ENCODE measurements at regions not wholly inside any gene's neighbourhood (a gene's known extent, or its start where the extent isn't known, plus 50 kb on each side); places are given as distances from the start of the nearest gene placed in this dataset.

DNA sequence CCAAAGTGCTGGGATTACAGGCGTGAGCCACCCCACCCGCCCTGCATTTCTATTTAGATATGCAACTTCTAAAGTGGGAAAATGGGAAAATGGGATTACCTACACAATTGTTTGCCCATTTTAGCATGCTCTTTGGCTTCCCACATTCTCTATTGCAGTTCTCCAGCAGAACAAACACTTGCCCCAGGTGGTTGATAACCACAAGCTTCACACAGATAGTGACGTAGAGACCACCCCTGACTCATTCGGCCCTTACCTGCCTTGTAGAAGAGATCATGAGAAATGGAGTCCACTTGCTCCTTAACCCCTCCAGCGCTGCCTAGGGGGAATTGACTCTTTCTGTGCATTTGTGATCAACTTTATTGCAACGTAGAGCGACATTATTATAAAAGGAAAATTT is 83.2 kb upstream of the RAP2B start:
- H3K79me2 ChIP-seq (ENCODE audit: insufficient read depth, low read depth, low read length) = no peaks in the 10 kb centered on the region
- H3K27ac ChIP-seq (ENCODE audit: low read depth, low read length, poor library complexity, severe bottlenecking) = no peak overlapping the region
- H3K4me3 ChIP-seq (ENCODE audit: low read depth, low read length, poor library complexity, severe bottlenecking) = no peak overlapping the region
- H3K9me2 ChIP-seq (ENCODE audit: insufficient read depth, low read length) = no peaks in the 10 kb centered on the region
- H3K4me1 ChIP-seq (ENCODE audit: insufficient read depth, low read length, poor library complexity, severe bottlenecking) = no peaks in the 10 kb centered on the region
- no peaks in the 10 kb centered on the region for H4K20me1 ChIP-seq (ENCODE audit: insufficient read depth, low read length)
- ChIA-PET CTCF (ENCODE audit: unreplicated experiment) (no interaction called here), POLR2A (no interaction called here)
- no peak overlapping the region for H2AFZ ChIP-seq (ENCODE audit: low read length)
- intact Hi-C loops (cut with micrococcal nuclease; ENCODE audit: unreplicated experiment) = no loop called here
- no peak for DNase-seq (ENCODE audit: low spot score)
- no peak overlapping the region for H3K4me2 ChIP-seq (ENCODE audit: low read length)
- BruUV-seq (replicated peaks) = no TSS peak
- no peaks in the 10 kb centered on the region for H3K9me3 ChIP-seq (ENCODE audit: low read length)
- no peaks in the 10 kb centered on the region for H3K36me3 ChIP-seq (ENCODE audit: insufficient read depth, low read length)
- no peak for TF ChIP-seq EZH2phosphoT487 (IDR thresholded peaks at IDR 0.05; ENCODE audit: borderline replicate concordance, low read depth, low read length)
- TF ChIP-seq, protein P1, sequence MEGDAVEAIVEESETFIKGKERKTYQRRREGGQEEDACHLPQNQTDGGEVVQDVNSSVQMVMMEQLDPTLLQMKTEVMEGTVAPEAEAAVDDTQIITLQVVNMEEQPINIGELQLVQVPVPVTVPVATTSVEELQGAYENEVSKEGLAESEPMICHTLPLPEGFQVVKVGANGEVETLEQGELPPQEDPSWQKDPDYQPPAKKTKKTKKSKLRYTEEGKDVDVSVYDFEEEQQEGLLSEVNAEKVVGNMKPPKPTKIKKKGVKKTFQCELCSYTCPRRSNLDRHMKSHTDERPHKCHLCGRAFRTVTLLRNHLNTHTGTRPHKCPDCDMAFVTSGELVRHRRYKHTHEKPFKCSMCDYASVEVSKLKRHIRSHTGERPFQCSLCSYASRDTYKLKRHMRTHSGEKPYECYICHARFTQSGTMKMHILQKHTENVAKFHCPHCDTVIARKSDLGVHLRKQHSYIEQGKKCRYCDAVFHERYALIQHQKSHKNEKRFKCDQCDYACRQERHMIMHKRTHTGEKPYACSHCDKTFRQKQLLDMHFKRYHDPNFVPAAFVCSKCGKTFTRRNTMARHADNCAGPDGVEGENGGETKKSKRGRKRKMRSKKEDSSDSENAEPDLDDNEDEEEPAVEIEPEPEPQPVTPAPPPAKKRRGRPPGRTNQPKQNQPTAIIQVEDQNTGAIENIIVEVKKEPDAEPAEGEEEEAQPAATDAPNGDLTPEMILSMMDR (conservative IDR thresholded peaks at IDR 0.05; ENCODE audit: low read length) = no peak

DNA sequence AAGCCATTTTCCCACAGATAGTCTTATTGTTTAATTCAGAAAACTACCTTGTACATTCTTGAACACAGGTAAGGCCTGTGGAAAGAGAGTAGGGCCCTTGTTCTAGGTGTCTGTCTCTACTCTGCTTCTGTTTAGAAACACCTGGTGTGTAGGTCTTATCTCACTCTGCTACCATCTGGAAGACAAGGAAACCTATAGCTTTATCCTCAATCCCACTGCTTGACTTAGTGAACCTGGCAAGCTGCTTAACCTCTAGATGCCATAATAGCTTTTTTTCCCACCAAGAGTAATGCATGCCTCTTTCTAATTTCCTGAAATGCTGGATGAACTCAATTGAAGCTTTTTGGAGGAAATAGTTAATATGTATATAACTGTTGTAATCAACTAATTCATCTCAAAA is 82.6 kb upstream of the RAP2B start:
- H3K79me2 ChIP-seq (ENCODE audit: insufficient read depth, low read depth, low read length) = no peaks in the 10 kb centered on the region
- BruUV-seq (replicated peaks) = no TSS peak

DNA sequence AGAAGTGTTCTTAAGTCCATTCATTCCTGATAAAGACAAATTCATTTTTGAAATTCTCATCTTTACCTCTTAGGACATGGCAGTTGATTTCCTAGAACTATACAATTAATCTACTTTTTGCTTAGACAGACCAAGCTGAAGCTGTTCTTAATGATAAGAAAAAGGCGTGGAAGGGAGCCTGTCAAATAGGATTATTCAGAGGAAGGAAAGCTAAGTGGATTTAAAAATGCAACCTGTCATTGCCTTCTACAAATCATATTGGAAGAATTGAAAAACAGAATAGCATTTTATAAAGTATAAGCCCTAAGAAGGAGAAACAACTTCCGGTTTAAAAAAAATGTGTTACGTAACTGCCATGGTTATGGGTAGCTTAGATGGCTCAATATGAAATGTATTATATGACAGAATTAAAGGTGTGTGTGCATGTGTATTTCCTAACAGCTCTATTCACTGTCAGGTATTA is 81.2 kb upstream of the RAP2B start:
- Histone ChIP-seq H3K36me3 (ENCODE audit: insufficient read depth, low read length) (no peaks in the 10 kb centered on the region), H2AFZ (ENCODE audit: low read length) (no peak overlapping the region), H3K27ac (ENCODE audit: low read depth, low read length, poor library complexity, severe bottlenecking) (no peak overlapping the region), H3K4me3 (ENCODE audit: low read depth, low read length, poor library complexity, severe bottlenecking) (no peak overlapping the region), H3K9me3 (ENCODE audit: low read length) (no peaks in the 10 kb centered on the region), H3K4me1 (ENCODE audit: insufficient read depth, low read length, poor library complexity, severe bottlenecking) (no peaks in the 10 kb centered on the region), H4K20me1 (ENCODE audit: insufficient read depth, low read length) (no peaks in the 10 kb centered on the region), H3K79me2 (ENCODE audit: insufficient read depth, low read depth, low read length) (no peaks in the 10 kb centered on the region), H3K4me2 (ENCODE audit: low read length) (no peak overlapping the region), H3K9me2 (ENCODE audit: insufficient read depth, low read length) (no peaks in the 10 kb centered on the region)
- DNase-seq (ENCODE audit: low spot score) = no peak
- TF ChIP-seq, protein P1 (conservative IDR thresholded peaks at IDR 0.05; ENCODE audit: low read length) = no peak
- no peak for TF ChIP-seq EZH2phosphoT487 (IDR thresholded peaks at IDR 0.05; ENCODE audit: borderline replicate concordance, low read depth, low read length)
- intact Hi-C loops (cut with micrococcal nuclease; ENCODE audit: unreplicated experiment) = no loop called here
- ChIA-PET CTCF (ENCODE audit: unreplicated experiment) (no interaction called here), POLR2A (interaction anchor here (0.6 to 1.6 kb wide), 2 partner anchors 20 to 1857 kb away, joined by 3 to 4 read pairs; no protein-coding TSS in a partner anchor)
- no TSS peak for BruUV-seq (replicated peaks)

More for the DNA sequence above, 82.6 kb upstream of the RAP2B start:
- intact Hi-C loops (cut with micrococcal nuclease; ENCODE audit: unreplicated experiment) = no loop called here
- H3K36me3 ChIP-seq (ENCODE audit: insufficient read depth, low read length) = no peaks in the 10 kb centered on the region
- H3K4me2 ChIP-seq (ENCODE audit: low read length) = no peak overlapping the region
- no peak for DNase-seq (ENCODE audit: low spot score)
- no peaks in the 10 kb centered on the region for H3K9me3 ChIP-seq (ENCODE audit: low read length)
- no peak overlapping the region for H3K27ac ChIP-seq (ENCODE audit: low read depth, low read length, poor library complexity, severe bottlenecking)
- H2AFZ ChIP-seq (ENCODE audit: low read length) = no peak overlapping the region
- H4K20me1 ChIP-seq (ENCODE audit: insufficient read depth, low read length) = no peaks in the 10 kb centered on the region
- TF ChIP-seq EZH2phosphoT487 (IDR thresholded peaks at IDR 0.05; ENCODE audit: borderline replicate concordance, low read depth, low read length) = no peak
- TF ChIP-seq, protein P1 (conservative IDR thresholded peaks at IDR 0.05; ENCODE audit: low read length) = no peak
- H3K9me2 ChIP-seq (ENCODE audit: insufficient read depth, low read length) = no peaks in the 10 kb centered on the region
- H3K4me3 ChIP-seq (ENCODE audit: low read depth, low read length, poor library complexity, severe bottlenecking) = no peak overlapping the region
- no peaks in the 10 kb centered on the region for H3K4me1 ChIP-seq (ENCODE audit: insufficient read depth, low read length, poor library complexity, severe bottlenecking)
- ChIA-PET CTCF (ENCODE audit: unreplicated experiment) (no interaction called here), POLR2A (interaction anchor here (0.6 kb wide), 1 partner anchor 181 kb away, joined by 3 read pairs; no protein-coding TSS in a partner anchor)

Measured in OCI-LY7 (cell line).